Nephron (organoid): ENCODE measurements at regions not wholly inside any gene's neighbourhood (a gene's known extent, or its start where the extent isn't known, plus 50 kb on each side); places are given as distances from the start of the nearest gene placed in this dataset.
"Not testable (repeated sequence)": the region's sequence is repeated elsewhere in the genome, so short reads cannot be mapped to it uniquely, and the experiment has no call there.

Experiments used
- H3K27ac Mint-ChIP-seq, 3 experiments: 2 replicates each; pipeline ENCODE4 v1.8.0; 2020; ENCODE audit warnings: mixed read lengths in 3 of 3, mild to moderate bottlenecking in 2 of 3, moderate library complexity in 1 of 3
- H3K27me3 Mint-ChIP-seq: 2 replicates; pipeline ENCODE4 v1.8.0; 2021; ENCODE audit warnings: low read depth, mild to moderate bottlenecking, moderate library complexity, mixed read lengths
- H3K36me3 Mint-ChIP-seq: 2 replicates; pipeline ENCODE4 v1.8.0; 2020; ENCODE audit warnings: low read depth, mixed read lengths
- H3K4me1 Mint-ChIP-seq: 2 replicates; pipeline ENCODE4 v1.8.0; 2020; ENCODE audit warnings: mixed read lengths
- H3K4me3 Mint-ChIP-seq, 3 experiments: 2 replicates each; pipeline ENCODE4 v1.8.0; 2020; ENCODE audit warnings: mild to moderate bottlenecking in 3 of 3, mixed read lengths in 3 of 3, moderate library complexity in 2 of 3
- H3K9me3 Mint-ChIP-seq: 2 replicates; pipeline ENCODE4 v1.8.0; 2020; ENCODE audit warnings: mixed read lengths
- TF ChIP-seq, protein P1 (sequence below), 3 experiments: fragments of 200-600 bp; sonication (generic); IDR thresholded peaks; one replicate each; pipeline ENCODE4 v1.5.0; 2021; ENCODE audit warnings: antibody characterized with exemption in 3 of 3; ENCODE audit not compliant: unreplicated experiment in 3 of 3

DNA sequence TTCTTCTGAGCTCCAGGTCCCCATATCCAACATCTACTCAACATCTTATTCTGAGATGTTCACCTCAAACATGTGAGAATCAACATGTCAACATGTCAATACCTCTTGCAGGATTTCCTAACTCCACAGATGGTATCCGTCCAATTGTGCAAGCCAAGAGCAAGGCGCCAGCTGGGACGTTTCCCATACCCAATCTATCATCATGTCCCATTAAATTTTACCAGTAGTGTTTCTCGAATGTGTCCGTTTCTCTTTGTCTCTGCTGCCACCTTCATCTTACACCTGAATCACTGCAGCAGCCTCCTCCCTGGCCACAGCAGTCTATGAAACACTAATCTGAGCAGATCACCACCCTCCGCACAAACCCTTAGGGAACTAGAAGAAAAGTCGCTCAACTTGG is 78.0 kb upstream of the RPS6KA2 start:
- Mint-ChIP-seq H3K36me3 (no peaks in the 10 kb centered on the region), H3K27ac (no peak overlapping the region), H3K9me3 (peaks cover 1% of the 10 kb centered on the region), H3K27me3 (peaks cover 20% of the 10 kb centered on the region), H3K4me1 (no peaks in the 10 kb centered on the region), H3K4me3 (no peak overlapping the region)
- TF ChIP-seq, protein P1, sequence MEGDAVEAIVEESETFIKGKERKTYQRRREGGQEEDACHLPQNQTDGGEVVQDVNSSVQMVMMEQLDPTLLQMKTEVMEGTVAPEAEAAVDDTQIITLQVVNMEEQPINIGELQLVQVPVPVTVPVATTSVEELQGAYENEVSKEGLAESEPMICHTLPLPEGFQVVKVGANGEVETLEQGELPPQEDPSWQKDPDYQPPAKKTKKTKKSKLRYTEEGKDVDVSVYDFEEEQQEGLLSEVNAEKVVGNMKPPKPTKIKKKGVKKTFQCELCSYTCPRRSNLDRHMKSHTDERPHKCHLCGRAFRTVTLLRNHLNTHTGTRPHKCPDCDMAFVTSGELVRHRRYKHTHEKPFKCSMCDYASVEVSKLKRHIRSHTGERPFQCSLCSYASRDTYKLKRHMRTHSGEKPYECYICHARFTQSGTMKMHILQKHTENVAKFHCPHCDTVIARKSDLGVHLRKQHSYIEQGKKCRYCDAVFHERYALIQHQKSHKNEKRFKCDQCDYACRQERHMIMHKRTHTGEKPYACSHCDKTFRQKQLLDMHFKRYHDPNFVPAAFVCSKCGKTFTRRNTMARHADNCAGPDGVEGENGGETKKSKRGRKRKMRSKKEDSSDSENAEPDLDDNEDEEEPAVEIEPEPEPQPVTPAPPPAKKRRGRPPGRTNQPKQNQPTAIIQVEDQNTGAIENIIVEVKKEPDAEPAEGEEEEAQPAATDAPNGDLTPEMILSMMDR (IDR thresholded peaks at IDR 0.05; ENCODE audit: unreplicated experiment in 3 of 3): no peak

- Mint-ChIP-seq H3K4me1 (no peaks in the 10 kb centered on the region), H3K36me3 (no peaks in the 10 kb centered on the region), H3K4me3 (no peak overlapping the region), H3K27me3 (peaks cover 20% of the 10 kb centered on the region), H3K27ac (no peak overlapping the region), H3K9me3 (no peaks in the 10 kb centered on the region)
- TF ChIP-seq, protein P1 (IDR thresholded peaks at IDR 0.05; ENCODE audit: unreplicated experiment in 3 of 3): no peak
Observed at GRCh38 chr6:166704171-166704570, 77.1 kb upstream of the RPS6KA2 start.

DNA sequence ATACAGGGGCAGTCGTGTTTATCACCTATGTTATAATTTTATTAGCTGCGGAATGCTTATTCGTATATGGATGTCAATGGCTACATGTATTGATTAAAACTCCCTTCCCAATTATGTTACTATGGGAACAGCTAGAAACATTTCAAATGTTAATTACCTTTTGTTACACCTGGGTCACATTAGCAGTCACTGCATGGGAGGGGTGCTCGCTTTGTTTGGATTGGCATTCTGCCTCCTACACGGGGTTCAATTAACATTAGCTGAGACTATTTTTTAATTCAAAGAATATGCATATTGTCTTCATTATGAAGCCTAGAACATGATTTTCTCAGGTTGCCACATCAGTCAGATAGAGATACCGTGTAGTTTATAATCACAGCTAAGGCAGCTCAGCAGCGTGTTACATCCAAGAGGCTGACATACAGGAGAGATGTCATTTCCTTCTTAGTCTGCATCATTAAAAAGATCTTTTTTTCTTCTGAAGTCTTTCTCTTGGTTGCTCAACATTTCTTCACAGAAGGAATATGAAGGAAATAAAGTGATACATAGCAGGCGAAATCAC is 76.2 kb upstream of the RPS6KA2 start:
- TF ChIP-seq, protein P1 (IDR thresholded peaks at IDR 0.05; ENCODE audit: unreplicated experiment in 3 of 3): no peak
- Mint-ChIP-seq H3K9me3 (no peaks in the 10 kb centered on the region), H3K4me3 (no peak overlapping the region), H3K36me3 (no peaks in the 10 kb centered on the region), H3K4me1 (no peaks in the 10 kb centered on the region), H3K27ac (no peak overlapping the region), H3K27me3 (peaks cover 20% of the 10 kb centered on the region)

DNA sequence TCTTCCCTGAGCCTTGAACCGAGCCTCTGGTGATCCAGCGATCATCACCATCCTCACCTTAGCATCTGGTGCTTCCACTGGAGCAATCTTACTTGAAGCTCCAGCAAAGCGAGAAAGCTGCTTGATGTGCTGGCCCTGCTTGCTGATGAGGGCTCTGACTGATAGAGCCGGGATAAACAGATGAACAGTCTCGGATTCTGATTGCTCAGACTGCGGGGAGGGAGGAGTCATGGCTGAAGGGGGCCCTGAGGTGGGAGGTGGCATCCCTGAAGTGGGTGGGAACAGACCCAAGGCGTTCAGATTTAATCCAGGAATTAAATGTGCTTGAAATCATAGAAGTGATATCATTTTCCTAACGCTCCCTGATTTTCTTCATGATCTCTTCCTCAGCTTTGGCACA is 74.4 kb upstream of the RPS6KA2 start:
- not testable (repeated sequence) for H3K4me1 Mint-ChIP-seq, H3K27ac Mint-ChIP-seq, H3K9me3 Mint-ChIP-seq, H3K4me3 Mint-ChIP-seq, H3K36me3 Mint-ChIP-seq
- H3K27me3 Mint-ChIP-seq: peaks cover 16% of the 10 kb centered on the region

GRCh38 chr6:166700871-166701270 is 73.8 kb upstream of the RPS6KA2 start:
- not testable (repeated sequence) for H3K9me3 Mint-ChIP-seq, H3K4me3 Mint-ChIP-seq, H3K27ac Mint-ChIP-seq, H3K4me1 Mint-ChIP-seq, H3K36me3 Mint-ChIP-seq
- H3K27me3 Mint-ChIP-seq: peaks cover 16% of the 10 kb centered on the region

DNA sequence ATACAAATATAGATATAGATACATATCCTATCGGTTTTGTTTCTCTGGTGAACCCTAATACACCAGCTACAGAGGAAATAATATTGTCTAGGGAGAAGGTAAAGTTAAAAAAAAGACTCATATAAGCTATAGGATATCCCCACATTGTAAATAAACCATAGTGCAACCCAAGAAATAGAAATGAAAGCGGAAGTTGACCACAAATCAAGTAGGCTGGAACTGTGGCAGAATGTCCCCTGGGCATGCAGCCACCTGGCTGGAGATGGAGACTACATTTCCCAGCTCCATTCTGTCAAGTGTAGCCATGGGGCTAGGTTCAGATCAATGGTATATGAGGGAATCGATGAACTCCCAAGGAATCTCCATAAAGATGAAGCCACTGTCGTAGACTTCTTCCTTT is 70.1 kb upstream of the RPS6KA2 start:
- Mint-ChIP-seq H3K4me3 (no peak overlapping the region), H3K36me3 (no peaks in the 10 kb centered on the region), H3K27ac (no peak overlapping the region), H3K9me3 (no peaks in the 10 kb centered on the region), H3K27me3 (peaks cover 15% of the 10 kb centered on the region), H3K4me1 (no peaks in the 10 kb centered on the region)
- TF ChIP-seq, protein P1 (IDR thresholded peaks at IDR 0.05; ENCODE audit: unreplicated experiment in 3 of 3): no peak

DNA sequence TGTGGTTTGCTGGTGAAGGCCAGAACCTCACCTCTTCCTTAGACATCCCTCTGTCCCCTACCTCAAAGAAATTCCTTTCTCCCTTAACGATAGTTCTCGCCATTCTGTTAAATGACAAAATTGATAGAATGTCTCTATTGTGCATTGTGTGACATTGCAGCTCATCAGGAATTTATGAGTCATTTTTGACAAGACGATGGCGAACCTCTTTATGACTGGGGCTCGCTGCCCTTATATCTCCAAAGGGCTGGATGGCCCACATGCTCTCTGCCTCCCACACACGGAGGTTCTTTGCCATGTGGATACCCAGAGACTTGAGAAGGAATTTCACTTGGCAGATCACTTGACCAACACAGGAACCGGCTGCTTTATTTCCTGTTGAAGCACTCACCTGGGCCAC is 66.8 kb upstream of the RPS6KA2 start:
- Mint-ChIP-seq H3K27ac (no peak overlapping the region), H3K4me1 (peaks cover 13% of the 10 kb centered on the region), H3K4me3 (no peak overlapping the region), H3K9me3 (no peaks in the 10 kb centered on the region), H3K36me3 (no peaks in the 10 kb centered on the region), H3K27me3 (peaks cover 22% of the 10 kb centered on the region)
- TF ChIP-seq, protein P1 (IDR thresholded peaks at IDR 0.05; ENCODE audit: unreplicated experiment in 3 of 3): no peak
